Esophagus squamous epithelium (tissue), 5 donors: ENCODE measurements at regions not wholly inside any gene's neighbourhood (a gene's known extent, or its start where the extent isn't known, plus 50 kb on each side); places are given as distances from the start of the nearest gene placed in this dataset.

Experiments
- DNase-seq: peaks from one replicate; lab custom pipeline; 2025; lab: John Stamatoyannopoulos, UW
- H3K27ac ChIP-seq, 4 donors: fragments of 200-600 bp; sonication (generic); one replicate each; pipeline ENCODE4 v1.5.1; 2016 to 2019; ENCODE audit warnings: mild to moderate bottlenecking in 1 of 4
- H3K27me3 ChIP-seq, 4 donors: fragments of 200-600 bp; sonication (generic); 1 replicate in 3 of 4; 2 replicates in 1 of 4; pipeline versions ENCODE4 v1.5.1 to v1.6.0; 2017 to 2021; ENCODE audit warnings: antibody characterized with exemption in 1 of 4
- H3K36me3 ChIP-seq, 3 donors: fragments of 200-600 bp; sonication (generic); one replicate each; pipeline ENCODE4 v1.5.1; 2016 to 2019
- H3K4me1 ChIP-seq, 3 donors: fragments of 200-600 bp; sonication (generic); one replicate each; pipeline ENCODE4 v1.5.1; 2017 to 2019
- H3K4me3 ChIP-seq, 4 donors: fragments of 200-600 bp; sonication (generic); 1 replicate in 3 of 4; 2 replicates in 1 of 4; pipeline ENCODE4 v1.5.1; 2016 to 2019; ENCODE audit warnings: mild to moderate bottlenecking in 2 of 4, moderate library complexity in 1 of 4
- H3K9me3 ChIP-seq, 3 donors: fragments of 200-600 bp; sonication (generic); one replicate each; pipeline ENCODE4 v1.5.1; 2016 to 2019
- POLR2A ChIP-seq, 4 donors: fragments of 450-650 bp; IDR thresholded peaks; one replicate each; pipeline ENCODE4 v1.6.1; 2017; ENCODE audit warnings: antibody characterized with exemption in 4 of 4, mild to moderate bottlenecking in 4 of 4, moderate library complexity in 3 of 4
- WGBS, 2 donors: methylation state at CpG; one replicate each; pipeline ENCODE4 v1.1.5; 2018; 5-methylcytosine and 5-hydroxymethylcytosine counted together
- intact Hi-C: fragments of 100-400 bp; cut with DNase I; formaldehyde crosslinking; loops from one replicate; pipeline ENCODE4 v1.15.0; 2022
- TF ChIP-seq, protein P1 (sequence below), 6 experiments: fragments of 450-650 bp in 4 of 6; fragments of 200-600 bp in 2 of 6; sonication (generic) in 2 of 6; IDR thresholded peaks; one replicate each; pipeline ENCODE4 v1.5.1; 2016 to 2019; ENCODE audit warnings: antibody characterized with exemption in 6 of 6, mild to moderate bottlenecking in 4 of 6, moderate library complexity in 4 of 6
- donor health status: DM: yes; HTN: yes; CAD: no.

GRCh38 chr12:111163422-111163821, 205.5 kb downstream of the PHETA1 start:
- intact Hi-C loops = no loop called here
- 69 to 72% methylated on average over 4 of the region's 4 CpGs for WGBS, 2 donors

DNA sequence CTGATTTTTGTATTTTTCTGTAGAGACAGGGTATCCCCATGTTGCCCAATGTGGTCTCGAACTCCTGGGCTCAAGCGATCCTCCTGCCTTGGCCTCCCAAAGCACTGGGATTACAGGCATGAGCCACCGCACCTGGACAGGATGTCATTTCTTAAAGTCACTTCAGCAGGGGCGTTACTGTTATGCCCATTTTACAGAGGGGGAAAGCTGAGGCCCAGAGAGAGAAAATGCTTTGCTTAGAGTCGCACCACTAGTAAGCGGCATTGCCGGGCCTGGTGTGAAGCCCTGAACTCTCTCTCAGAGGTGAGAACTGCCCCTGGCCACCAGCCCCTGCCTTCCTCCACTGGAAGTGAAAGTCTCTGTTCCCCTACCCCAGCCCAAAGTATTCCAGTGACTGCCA, 207.0 kb downstream of the PHETA1 start:
- peaks cover 0 to 27% (median 0%) of the 10 kb centered on the region in 4 donors for H3K27me3 ChIP-seq
- TF ChIP-seq, protein P1, sequence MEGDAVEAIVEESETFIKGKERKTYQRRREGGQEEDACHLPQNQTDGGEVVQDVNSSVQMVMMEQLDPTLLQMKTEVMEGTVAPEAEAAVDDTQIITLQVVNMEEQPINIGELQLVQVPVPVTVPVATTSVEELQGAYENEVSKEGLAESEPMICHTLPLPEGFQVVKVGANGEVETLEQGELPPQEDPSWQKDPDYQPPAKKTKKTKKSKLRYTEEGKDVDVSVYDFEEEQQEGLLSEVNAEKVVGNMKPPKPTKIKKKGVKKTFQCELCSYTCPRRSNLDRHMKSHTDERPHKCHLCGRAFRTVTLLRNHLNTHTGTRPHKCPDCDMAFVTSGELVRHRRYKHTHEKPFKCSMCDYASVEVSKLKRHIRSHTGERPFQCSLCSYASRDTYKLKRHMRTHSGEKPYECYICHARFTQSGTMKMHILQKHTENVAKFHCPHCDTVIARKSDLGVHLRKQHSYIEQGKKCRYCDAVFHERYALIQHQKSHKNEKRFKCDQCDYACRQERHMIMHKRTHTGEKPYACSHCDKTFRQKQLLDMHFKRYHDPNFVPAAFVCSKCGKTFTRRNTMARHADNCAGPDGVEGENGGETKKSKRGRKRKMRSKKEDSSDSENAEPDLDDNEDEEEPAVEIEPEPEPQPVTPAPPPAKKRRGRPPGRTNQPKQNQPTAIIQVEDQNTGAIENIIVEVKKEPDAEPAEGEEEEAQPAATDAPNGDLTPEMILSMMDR (IDR thresholded peaks at IDR 0.05) = no peak
- TF ChIP-seq POLR2A (IDR thresholded peaks at IDR 0.05) = no peak
- H3K4me3 ChIP-seq = no peak overlapping the region
- H3K27ac ChIP-seq = no peak overlapping the region
- H3K36me3 ChIP-seq = no peaks in the 10 kb centered on the region
- no peaks in the 10 kb centered on the region for H3K4me1 ChIP-seq
- no peak for DNase-seq
- 100% methylated on average over 3 of the region's 7 CpGs; no CpG with 5 or more reads in 1 of the 2 donors for WGBS, 2 donors
- H3K9me3 ChIP-seq = no peaks in the 10 kb centered on the region
- intact Hi-C loops = no loop called here

More at GRCh38 chr12:111163422-111163821, 205.5 kb downstream of the PHETA1 start:
- Histone ChIP-seq H3K9me3 (no peaks in the 10 kb centered on the region), H3K36me3 (no peaks in the 10 kb centered on the region), H3K27me3 (peaks cover 0 to 40% (median 0%) of the 10 kb centered on the region in 4 donors), H3K27ac (no peak overlapping the region), H3K4me1 (no peaks in the 10 kb centered on the region), H3K4me3 (no peak overlapping the region)
- DNase-seq = no peak
- TF ChIP-seq, protein P1 (IDR thresholded peaks at IDR 0.05) = no peak
- no peak for TF ChIP-seq POLR2A (IDR thresholded peaks at IDR 0.05)

- no peaks in the 10 kb centered on the region for H3K9me3 ChIP-seq
- TF ChIP-seq, protein P1 (IDR thresholded peaks at IDR 0.05) = no peak
- TF ChIP-seq POLR2A (IDR thresholded peaks at IDR 0.05) = no peak
- no peaks in the 10 kb centered on the region for H3K4me1 ChIP-seq
- WGBS, 2 donors = 70 to 71% methylated on average over 22 of the region's 25 CpGs
- peaks cover 0 to 30% (median 0%) of the 10 kb centered on the region in 4 donors for H3K27me3 ChIP-seq
- intact Hi-C loops = no loop called here
- H3K27ac ChIP-seq = no peak overlapping the region
- no peaks in the 10 kb centered on the region for H3K36me3 ChIP-seq
- DNase-seq = no peak
- H3K4me3 ChIP-seq = no peak overlapping the region
These were observed 208.3 kb downstream of the PHETA1 start for GRCh38 chr12:111160350-111161241.

GRCh38 chr12:111158992-111159391, 209.9 kb downstream of the PHETA1 start:
- Histone ChIP-seq H3K4me1 (no peaks in the 10 kb centered on the region), H3K36me3 (no peaks in the 10 kb centered on the region), H3K4me3 (no peak overlapping the region), H3K27me3 (peaks cover 0 to 46% (median 0%) of the 10 kb centered on the region in 4 donors), H3K9me3 (no peaks in the 10 kb centered on the region), H3K27ac (no peak overlapping the region)
- intact Hi-C loops = no loop called here
- 88% methylated on average over 6 of the region's 8 CpGs for WGBS, 2 donors
- no peak for DNase-seq
- TF ChIP-seq, protein P1 (IDR thresholded peaks at IDR 0.05) = no peak
- TF ChIP-seq POLR2A (IDR thresholded peaks at IDR 0.05) = no peak

- no peak for DNase-seq
- Histone ChIP-seq H3K4me1 (no peaks in the 10 kb centered on the region), H3K27ac (no peak overlapping the region), H3K9me3 (no peaks in the 10 kb centered on the region), H3K36me3 (no peaks in the 10 kb centered on the region), H3K4me3 (no peak overlapping the region), H3K27me3 (peaks cover 0 to 58% (median 0%) of the 10 kb centered on the region in 4 donors)
- 82 to 86% methylated on average over 2 of the region's 2 CpGs for WGBS, 2 donors
- intact Hi-C loops = no loop called here
- no peak for TF ChIP-seq POLR2A (IDR thresholded peaks at IDR 0.05)
These were observed 211.4 kb downstream of the PHETA1 start for GRCh38 chr12:111157486-111157885.
